ENCODE measurements at regions not wholly inside any gene's neighbourhood (a gene's known extent, or its start where the extent isn't known, plus 50 kb on each side); places are given as distances from the start of the nearest gene placed in this dataset.

- Histone ChIP-seq H2AK9ac (replicated peaks; ENCODE audit: low read depth, low read length, poor library complexity) (no peak overlapping the region), H3K4me1 (ENCODE audit: control insufficient read depth, insufficient read depth, low read length) (no peaks in the 10 kb centered on the region), H2BK5ac (ENCODE audit: low read depth, low read length, poor library complexity, severe bottlenecking) (no peak overlapping the region), H2AK5ac (ENCODE audit: low read depth, low read length) (no peak overlapping the region), H4K5ac (ENCODE audit: low read depth, low read length) (no peak overlapping the region), H3K9me3 (ENCODE audit: control insufficient read depth, insufficient read depth, low read length) (no peaks in the 10 kb centered on the region), H3K4me2 (ENCODE audit: low read depth, low read length) (no peak overlapping the region), H3K18ac (ENCODE audit: low read depth, low read length) (no peak overlapping the region), H3K23ac (ENCODE audit: low read depth, low read length) (no peak overlapping the region), H3K27ac (ENCODE audit: insufficient read depth, low read length) (no peak overlapping the region), H4K20me1 (ENCODE audit: insufficient read depth, low read length) (no peaks in the 10 kb centered on the region), H2BK120ac (ENCODE audit: low read depth, low read length) (no peak overlapping the region), H3K36me3 (ENCODE audit: control insufficient read depth, insufficient read depth, low read length) (no peaks in the 10 kb centered on the region), H3K14ac (replicated peaks; ENCODE audit: low read depth, low read length) (no peak overlapping the region), H3K27me3 (ENCODE audit: control insufficient read depth, insufficient read depth, low read length) (no peaks in the 10 kb centered on the region), H2AFZ (replicated peaks; ENCODE audit: low read length, poor library complexity) (no peak overlapping the region), H3K79me1 (ENCODE audit: low read depth in 1 of 2, low read length in 2 of 2) (no peaks in the 10 kb centered on the region), H3K9ac (ENCODE audit: low read depth, low read length) (no peak overlapping the region), H2BK15ac (ENCODE audit: low read depth, low read length) (no peak overlapping the region), H3K4me3 (ENCODE audit: insufficient read depth, low read depth, low read length) (no peak overlapping the region), H3K56ac (ENCODE audit: extremely low read depth, insufficient read depth, low read length) (no peak overlapping the region), H4K91ac (ENCODE audit: insufficient read depth, low read depth, low read length) (no peak overlapping the region), H3K4ac (ENCODE audit: low read depth, low read length) (no peak overlapping the region), H4K8ac (ENCODE audit: low read depth in 2 of 2, low read length in 2 of 2) (no peak overlapping the region), H3K9me1 (ENCODE audit: insufficient read depth, low read length) (no peaks in the 10 kb centered on the region), H2BK20ac (ENCODE audit: low read depth, low read length) (no peak overlapping the region)
- intact Hi-C loops (cut with micrococcal nuclease) (no loop called here), dilution Hi-C loops (cut with HindIII; ENCODE audit: low sequenced_read_pairs, unreplicated experiment) (no loop called here), in situ Hi-C loops (cut with MboI; ENCODE audit: low sequenced_read_pairs) (no loop called here)
- BruUV-seq (replicated peaks), result no TSS peak
- DNase-seq (no peak), ATAC-seq (ENCODE audit: low read depth) (no peak)
- CTCF ChIA-PET, result no interaction called here
- POLR2A ChIA-PET (ENCODE audit: unreplicated experiment), result no interaction called here
- no peak for TF ChIP-seq RCOR1 (IDR thresholded peaks at IDR 0.05; ENCODE audit: insufficient replicate concordance, low read length)
- no peak for TF ChIP-seq RFX5 (IDR thresholded peaks at IDR 0.05; ENCODE audit: low read depth, low read length)
- no peak for TF ChIP-seq POLR2A (IDR thresholded peaks at IDR 0.05; ENCODE audit: low read depth, low read length)
- TF ChIP-seq BHLHE40 (IDR thresholded peaks at IDR 0.05; ENCODE audit: low read depth, low read length), result no peak
- TF ChIP-seq ELK1 (IDR thresholded peaks at IDR 0.05; ENCODE audit: borderline replicate concordance, low read depth, low read length), result no peak
- TF ChIP-seq MXI1 (IDR thresholded peaks at IDR 0.05; ENCODE audit: borderline replicate concordance, low read depth, low read length), result no peak
- no peak for TF ChIP-seq MAZ (IDR thresholded peaks at IDR 0.05; ENCODE audit: borderline replicate concordance, low read depth, low read length)
- TF ChIP-seq MAFK (IDR thresholded peaks at IDR 0.05; ENCODE audit: low read depth, low read length), result no peak
- no peak for TF ChIP-seq CTCF (conservative IDR thresholded peaks at IDR 0.05; ENCODE audit: low read depth, low read length)
- TF ChIP-seq FOS (IDR thresholded peaks at IDR 0.05; ENCODE audit: low read depth, low read length), result no peak
- no peak for TF ChIP-seq NFE2L2 (IDR thresholded peaks at IDR 0.05; ENCODE audit: low read depth, low read length)
- no peak for TF ChIP-seq CHD1 (IDR thresholded peaks at IDR 0.05; ENCODE audit: low read depth, low read length)
- no CpG with 5 or more reads among the region's 3 CpGs for WGBS, 2 experiments (ENCODE audit: extremely low coverage in 2 of 2, insufficient read length in 1 of 2)
Measured at GRCh38 chr5:90233476-90233875, 176.1 kb downstream of the CETN3 start.
